NCI-H748 treated with DMSO at 0.1 percent for 48 hours (cell line): ENCODE measurements at regions not wholly inside any gene's neighbourhood (a gene's known extent, or its start where the extent isn't known, plus 50 kb on each side); places are given as distances from the start of the nearest gene placed in this dataset.

Source experiments
- DNase-seq: peaks from one replicate; lab custom pipeline; 2025; lab: John Stamatoyannopoulos, UW

GRCh38 chrX:125003746-125004446, 315.8 kb upstream of the TEX13C start:
- no peak for DNase-seq

GRCh38 chrX:125004799-125005198, 314.9 kb upstream of the TEX13C start:
- DNase-seq: no peak

GRCh38 chrX:125005863-125006262, 313.8 kb upstream of the TEX13C start:
- no peak for DNase-seq

GRCh38 chrX:125006704-125007103, 313.0 kb upstream of the TEX13C start:
- no peak for DNase-seq

- DNase-seq: no peak
Observed at GRCh38 chrX:125012585-125012984, 307.1 kb upstream of the TEX13C start.

GRCh38 chrX:125029131-125029530, 290.5 kb upstream of the TEX13C start:
- DNase-seq: no peak
